ELF-1 (cell line): ENCODE measurements at regions not wholly inside any gene's neighbourhood (a gene's known extent, or its start where the extent isn't known, plus 50 kb on each side); places are given as distances from the start of the nearest gene placed in this dataset.
"Not testable (repeated sequence)": the region's sequence is repeated elsewhere in the genome, so short reads cannot be mapped to it uniquely, and the experiment has no call there.

ENCODE experiments used
- DNase-seq: peaks from one replicate; pipeline ENCODE4 v3.0.0-alpha.2; 2016; ENCODE audit warnings: low read depth, low spot score

DNA sequence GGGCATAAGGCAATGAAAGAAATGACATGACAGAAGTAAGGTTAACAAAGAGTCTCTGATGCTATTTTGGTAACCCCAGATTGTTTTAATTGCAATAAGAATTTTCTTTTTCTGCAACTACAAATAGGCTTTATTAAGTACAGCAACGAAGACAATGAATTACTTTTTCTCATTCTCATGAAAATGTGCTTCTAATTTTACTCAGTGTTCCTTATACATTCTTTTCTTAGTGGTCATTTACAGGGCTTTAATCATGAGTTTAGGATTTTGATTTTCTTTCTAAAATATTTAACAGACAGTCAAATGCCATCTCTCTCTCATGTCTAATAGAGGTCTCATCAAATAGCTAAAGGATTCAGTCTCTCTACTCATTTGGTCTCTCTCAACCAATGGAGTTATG is 452.1 kb downstream of the RAP2B start:
- no peak for DNase-seq

DNA sequence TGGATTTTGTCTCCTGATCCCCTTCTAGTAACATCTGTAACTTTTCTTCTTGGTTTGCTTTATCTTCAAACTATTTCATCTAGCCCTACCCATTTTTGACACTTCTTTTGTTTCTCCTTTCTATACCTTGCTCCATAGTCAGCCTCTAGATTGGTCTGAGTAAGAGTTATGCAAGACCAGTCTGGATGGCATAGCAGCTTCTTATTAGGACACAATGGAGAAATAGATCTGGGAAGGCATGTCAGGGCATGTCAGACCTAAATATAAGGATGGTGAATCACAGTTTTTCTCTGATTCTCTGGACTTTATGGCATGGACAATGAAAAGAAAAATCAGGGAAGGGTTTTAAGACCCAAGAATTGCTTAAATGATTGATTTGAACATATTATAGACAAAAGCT is 452.5 kb downstream of the RAP2B start:
- no peak for DNase-seq

DNA sequence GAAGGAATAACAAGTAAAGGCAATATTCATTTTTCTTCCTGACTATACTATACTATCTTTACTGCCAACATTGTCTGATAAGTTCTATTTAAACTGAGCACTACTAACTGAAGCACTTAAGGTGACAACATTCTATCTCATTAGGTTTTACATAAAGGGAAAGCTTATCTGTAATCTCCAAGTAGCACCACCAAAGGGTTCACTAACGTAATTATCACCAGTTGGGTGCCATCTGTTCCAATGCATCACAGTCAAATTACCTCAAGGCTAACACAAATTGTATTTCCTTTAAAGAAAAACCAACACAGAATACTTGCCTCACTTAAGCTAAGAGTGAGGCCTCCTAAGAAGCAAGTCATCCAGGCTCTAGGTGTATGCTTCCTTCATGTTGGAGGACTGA is 453.8 kb downstream of the RAP2B start:
- no peak for DNase-seq

DNA sequence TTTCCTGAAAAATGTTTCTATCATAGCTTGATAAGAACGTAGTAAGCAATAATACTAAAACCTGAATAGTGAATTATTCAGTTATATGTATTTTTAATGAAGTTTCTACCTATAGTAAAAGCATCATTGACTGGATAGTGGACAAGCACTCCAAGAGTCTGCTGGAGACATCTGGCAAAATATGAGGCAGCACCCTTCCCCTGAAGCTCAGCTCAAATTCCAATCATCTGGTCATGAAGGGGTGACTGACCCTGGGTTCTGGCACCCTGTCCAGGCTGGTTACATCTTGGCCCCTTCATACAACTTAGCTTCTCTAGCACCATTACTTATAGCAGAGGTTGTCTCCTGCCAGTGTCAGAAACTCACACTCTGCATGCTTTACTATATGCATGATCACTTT is 455.4 kb downstream of the RAP2B start:
- DNase-seq, result no peak

DNA sequence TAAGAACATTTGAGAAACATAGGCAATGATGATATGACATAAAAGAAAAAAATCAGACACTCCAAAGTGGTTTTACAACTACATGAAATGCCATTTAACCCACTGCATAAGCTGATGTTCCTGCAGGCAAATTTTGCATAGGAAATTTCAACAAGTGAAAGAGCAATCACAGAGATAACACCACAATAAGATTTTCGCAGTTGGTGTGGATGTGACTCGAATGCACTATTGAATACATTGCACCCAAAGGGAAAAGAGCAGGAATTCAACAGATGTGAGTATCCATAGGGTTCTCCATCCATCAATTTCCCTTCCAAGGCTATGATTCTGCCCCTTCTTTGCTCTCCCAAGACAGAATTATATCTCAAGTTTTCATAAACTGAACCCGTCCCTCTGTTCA is 456.1 kb downstream of the RAP2B start:
- no peak for DNase-seq

DNA sequence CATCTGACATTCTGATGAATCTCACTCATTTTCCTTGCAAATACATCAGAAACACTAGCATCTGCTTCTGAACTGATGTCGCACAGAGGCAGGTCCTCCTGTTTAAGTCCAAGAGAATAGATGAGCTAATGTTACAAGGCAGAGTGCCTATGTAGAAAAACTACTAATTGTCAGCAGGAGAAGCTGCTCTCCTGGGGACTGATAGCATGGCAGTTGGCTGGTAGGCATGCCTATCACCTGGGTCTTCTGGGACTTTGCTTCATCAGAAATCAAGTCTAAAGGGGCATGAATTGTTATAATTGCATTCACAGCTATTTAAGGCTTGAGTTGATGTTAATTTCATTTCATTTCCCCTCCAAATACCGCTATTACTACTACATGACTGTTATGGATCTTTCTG is 457.2 kb downstream of the RAP2B start:
- DNase-seq, result no peak

DNA sequence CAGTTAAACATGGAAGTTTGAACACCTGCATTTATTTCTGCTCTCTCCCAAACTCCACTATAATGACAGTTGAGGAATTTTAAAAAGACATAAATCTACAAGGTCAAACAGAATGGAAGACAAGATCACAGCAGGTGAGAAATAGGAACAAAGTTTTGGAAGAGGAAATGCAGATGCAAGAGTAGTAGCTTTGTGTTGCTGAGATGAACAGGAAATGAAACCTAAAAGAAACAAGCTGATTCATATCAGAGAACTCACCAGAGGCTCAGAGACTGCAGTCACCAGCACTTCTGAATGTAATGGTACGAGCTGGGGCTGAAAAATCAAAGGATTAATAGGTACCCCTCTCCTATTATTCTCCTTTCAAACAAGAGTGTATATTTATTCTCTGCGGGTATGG is 459.9 kb downstream of the RAP2B start:
- DNase-seq, result no peak

DNA sequence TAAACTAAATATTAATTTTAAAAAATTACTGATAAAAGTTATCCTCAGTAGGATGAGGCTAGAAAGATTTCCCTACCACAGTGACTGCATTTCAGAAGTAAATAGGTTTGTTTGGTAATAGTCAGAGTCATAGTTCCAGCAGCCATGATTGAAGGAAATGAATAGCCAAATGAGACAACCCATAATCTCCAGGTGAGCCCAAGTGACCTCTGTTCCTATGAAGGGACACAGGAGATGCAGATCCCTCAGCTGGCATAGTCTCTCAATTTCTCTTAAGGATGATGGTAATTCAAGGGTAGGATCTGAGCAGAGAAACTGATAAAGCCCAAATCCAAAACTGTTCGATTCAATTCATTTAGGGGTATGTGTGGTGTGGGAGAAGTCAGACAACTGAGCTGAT is 461.8 kb downstream of the RAP2B start:
- no peak for DNase-seq

DNA sequence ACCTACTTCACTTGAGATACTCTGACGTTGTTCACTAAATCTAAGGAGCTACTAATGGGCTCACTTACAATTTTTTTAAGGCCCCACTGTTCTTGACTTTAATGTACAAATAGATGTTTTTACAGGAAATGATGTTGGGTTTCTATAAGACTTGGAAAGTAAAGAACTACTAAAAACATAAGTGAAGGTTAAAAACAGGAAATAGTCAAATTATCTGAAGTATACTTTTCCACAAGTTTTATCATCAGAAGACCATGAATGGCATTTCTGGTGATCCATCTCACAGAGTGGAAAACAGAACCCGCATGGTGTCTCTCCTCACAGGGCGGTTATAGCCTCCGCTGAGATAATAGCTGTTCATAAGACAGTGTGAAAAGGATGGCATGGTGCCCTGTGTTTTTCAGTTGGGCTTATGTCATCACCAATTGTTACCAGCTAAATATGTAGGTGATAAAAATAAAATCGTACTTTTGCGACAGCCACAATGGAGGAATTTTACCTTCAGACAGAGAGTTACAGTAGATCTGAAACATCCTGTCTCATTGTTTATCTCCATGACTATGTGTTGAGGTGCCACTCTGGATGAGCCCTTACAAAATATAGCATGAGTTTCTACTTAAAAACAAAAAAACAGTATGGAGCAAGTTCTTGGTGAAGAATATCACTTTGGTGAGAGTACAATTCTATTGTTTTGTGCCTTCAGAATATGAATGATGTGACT is 462.4 kb downstream of the RAP2B start:
- no peak for DNase-seq

DNA sequence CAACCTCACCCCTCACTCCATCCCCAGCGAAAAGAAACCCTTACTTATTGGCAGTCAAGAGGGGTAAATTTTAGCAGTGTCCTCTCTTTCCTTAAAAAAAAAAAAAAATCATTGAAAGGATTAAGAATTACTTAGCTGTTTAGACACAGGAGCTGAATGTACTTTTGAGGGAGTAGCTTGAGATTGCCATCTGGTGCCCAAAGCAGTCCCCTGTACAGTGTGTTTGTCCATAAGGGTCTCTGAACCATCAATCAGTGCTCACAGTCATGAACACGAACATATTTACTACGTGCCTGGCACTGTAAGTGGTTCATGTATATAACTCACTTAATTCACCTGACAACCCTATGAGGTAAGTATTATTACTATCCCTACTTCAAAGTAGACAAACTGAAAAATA is 463.5 kb downstream of the RAP2B start:
- no peak for DNase-seq

DNA sequence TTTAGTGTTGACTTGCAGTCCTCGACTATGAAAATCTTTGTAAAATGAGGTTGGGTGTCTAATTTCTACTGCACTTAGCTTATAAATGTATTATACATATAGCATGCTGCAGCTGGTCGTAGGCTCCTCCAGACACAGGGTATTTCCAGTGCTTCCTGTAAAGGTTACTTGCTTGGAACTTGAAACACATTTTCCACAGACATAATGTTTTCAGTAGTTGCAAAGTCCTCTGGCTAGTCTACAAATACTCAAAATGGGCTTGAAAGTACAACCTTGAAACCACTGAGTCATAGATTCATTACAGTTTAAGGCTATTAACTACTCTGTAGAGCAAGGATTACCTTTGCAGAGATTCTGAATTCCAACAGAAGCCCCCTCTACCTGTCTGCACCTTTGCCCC is 464.1 kb downstream of the RAP2B start:
- DNase-seq, result no peak

DNA sequence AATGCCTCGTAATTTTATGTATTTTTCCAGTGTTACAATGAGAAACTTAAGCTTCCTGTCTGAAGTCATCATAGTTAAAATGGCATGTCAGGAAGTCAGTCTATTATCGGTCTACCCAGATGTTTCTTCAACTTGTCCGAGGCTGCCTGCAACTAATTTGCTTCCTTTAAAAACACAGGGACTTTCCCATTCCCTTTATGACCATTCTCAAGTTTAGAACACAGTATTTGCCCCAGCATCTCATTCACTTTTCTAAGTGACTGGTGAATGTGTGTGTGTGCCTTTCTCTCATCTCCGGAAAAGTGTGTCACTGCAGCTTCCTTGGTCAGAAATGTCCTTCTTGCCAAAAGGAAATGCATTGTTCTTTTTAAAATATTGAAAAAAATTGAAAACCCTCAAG is 466.6 kb downstream of the RAP2B start:
- DNase-seq, result no peak

DNA sequence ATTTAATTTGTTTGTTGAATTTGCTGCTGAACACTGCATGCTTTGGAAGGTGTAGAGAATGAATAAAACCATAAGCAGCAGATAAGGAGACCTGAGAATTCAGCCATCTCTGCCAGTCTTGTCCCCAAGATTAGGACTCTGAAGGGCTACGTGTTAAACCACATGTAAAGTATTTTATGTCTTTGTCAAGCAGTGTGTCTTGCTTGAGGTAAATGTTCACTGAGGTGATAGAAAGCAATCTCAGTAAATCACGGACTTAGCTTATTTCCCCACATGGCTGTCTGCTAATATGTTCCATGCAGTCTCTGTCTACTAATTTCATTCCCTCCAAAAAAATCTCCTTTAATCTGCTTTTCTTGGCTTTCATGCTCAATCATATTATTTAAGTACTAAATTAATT is 467.1 kb downstream of the RAP2B start:
- DNase-seq, result no peak

DNA sequence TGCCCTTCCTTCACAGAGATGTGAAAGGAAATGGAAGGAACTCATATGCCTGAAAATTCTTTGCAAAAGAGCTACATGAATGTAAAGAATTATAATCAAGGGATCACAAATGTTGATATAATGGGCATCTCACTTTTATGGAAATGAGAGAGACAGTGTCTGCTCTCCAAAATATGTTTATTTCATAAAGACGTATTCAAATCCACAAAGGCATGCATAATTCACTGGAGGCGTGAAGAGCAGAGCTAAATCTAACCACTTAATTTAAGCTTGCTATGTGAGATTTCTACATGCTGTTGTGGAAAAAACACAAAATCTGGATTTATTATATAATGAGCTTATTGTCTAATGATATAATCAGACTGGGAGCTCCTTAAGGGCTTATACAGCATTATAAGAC is 469.1 kb downstream of the RAP2B start:
- no peak for DNase-seq

DNA sequence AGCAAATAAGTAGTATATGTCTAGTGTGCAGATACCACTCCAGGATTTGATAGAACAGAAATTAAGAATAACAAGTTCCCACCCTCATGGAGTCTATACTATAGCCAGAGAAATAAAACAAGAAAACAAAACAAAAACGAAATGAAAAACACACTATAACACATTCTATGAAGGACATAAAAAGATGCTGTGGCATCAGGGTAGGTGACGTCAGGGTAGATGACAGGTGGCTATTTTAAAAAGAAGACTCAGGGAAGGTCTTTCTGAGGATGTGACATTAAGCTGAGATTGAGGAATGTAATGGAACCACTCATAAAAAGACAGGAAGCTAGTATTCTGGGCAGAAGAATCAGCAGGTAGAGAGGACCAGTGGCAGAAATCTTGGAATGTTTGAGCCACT is 469.6 kb downstream of the RAP2B start:
- DNase-seq, result no peak

DNA sequence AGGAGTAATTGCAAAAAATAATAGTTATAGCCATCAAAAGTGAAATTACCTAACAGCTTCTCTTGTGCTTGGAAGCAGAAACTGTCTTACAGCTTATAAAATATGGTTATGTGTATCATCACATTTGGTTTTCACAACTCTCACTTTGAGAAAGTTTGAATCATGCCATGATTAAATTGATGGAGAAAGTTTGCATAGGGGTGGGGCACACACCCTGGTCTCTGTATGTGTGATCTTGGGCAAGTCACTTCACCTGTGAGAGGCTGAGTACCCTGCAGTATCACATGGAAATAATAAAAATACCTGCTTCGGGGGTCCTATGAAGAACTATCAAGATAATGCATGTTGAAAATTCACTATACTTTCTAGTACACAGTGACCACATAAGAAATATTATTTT is 471.4 kb downstream of the RAP2B start:
- DNase-seq, result no peak

DNA sequence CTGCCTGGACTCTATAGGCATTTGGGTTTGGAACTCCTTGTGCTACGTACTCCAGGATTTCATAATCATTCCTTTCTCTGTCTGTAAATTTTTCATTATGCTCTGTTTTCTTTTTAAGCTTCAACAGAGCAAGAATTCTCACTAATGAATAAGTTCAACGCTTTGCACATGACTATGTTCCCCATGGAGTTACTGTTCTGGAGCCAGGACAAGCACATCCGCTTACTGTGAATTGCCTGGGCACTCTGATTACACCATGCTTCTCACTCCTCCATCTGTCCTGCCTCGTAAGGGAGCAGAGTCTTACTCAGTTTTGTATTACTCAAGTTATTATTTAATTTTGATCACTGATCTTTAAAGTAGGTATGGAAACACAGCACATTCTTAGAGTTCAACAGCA is 472.7 kb downstream of the RAP2B start:
- no peak for DNase-seq

DNA sequence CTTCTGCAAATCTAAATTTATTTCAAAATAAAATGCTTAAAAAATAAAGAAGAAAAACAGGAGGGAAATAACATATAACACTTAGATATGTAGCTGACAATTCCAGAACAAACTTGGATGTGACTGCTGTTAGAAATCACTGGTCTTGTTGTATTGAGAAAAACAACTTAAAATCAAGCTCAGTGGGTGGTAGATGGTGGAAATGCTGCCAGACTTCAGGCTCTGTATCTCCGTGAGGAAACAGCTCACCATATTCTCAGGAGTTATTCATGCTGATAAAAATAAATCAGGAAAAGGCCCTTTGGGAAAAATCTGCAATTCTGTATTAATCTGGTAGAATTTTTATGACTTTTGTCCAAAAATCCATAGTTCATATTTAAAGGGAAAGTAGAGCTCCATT is 477.6 kb downstream of the RAP2B start:
- DNase-seq, result no peak

DNA sequence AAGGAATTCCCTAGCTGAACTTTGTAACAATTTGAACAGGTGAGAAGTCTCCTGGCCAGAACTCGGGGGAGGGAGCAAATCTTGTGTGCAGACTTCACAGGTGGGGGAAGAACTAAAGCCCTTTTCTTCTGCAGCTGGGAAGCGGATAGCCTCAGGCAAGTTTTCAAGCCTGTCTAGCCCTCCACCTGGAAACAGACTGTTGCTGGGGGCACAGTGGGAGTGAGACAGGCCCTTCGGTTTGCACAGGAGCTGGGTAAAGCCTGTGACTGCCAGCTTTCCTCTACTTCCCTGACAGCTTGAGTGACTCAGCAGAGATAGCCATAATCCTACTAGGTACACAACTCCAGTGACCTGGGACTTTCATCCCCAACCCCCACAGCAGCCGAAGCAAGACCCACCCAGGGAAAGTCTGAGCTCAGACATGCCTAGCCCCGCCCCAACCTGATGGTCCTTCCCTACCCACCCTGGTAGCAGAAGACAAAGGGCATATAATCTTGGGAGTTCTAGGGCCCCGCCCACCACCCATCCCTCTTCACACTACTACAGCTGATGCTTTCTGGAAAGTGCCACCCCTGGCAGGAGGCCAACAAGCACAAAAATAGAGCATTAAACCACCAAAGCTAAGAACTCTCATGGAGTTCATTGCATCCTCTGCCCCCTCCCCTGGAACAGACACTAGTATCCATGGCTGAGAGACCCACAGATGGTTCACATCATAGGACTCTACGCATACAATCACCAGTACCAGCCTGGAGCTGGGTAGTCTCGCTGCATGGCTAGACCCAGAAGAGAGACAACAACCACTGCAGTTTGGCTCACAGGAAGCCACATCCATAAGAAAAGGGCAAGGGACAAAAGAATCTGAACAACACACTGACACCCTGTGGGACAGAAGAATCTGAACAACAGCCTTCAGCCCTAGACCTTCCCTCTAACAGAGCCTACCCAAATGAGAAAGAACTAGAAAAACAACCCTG is 479.0 kb downstream of the RAP2B start:
- DNase-seq, result peak; percentile 80

DNA sequence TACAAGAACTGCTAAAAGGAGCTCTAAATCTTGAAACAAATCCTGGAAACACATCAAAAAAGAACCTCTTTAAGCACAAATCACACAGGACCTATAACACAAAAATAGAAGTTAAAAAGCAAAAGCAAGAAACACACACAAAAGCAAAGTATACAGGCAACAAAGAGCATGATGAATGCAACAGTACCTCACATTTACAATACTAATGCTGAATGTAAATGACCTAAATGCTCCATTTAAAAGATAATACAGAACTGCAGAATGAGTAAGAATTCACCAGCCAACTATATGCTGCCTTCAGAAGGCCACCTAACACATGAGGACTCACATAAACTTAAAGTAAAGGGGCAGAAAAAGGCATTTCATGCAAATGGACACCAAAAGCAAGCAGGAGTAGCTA is 478.6 kb upstream of the ARHGEF26 start:
- not testable (repeated sequence) for DNase-seq

DNA sequence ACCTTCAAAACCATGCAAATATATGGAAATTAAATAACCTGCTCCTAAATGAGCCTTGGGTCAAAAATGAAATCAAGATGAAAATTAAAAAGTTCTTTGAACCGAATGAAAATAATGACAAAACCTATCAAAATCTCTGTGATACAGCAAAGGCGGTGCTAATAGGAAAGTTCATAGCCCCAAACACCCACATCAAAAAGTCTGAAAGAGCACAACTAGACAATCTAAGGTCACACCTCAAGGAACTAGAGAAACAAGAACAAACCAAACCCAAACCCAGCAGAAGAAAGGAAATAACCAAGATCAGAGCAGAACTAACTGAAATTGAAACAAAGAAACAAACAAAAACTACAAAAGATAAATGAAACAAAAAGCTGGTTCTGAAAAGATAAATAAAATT is 477.7 kb upstream of the ARHGEF26 start:
- DNase-seq, result not testable (repeated sequence)

DNA sequence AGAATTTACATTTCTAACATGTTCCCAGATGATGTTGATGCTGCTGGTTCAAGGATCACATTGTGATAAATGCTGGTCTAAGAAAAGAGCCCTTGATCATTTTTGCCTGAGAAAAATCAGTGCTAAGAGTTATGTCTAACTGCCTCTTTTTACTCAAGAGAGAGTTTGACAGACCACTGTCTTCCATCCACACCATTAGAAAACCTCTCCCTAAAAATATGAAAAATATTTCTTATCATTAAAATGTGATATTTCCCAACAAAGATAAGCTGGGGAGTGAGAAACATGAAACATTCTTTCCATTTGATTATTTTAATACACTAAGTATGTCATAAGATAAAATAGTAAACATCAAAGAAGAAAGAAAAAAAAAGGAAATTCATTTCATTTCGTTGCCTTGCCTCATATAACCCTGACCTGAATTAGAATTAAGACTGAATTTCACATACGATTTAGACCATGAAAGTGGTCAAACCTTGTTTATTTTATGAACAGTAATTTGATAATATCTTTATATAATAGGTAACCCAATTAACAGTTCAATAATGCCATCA is 471.8 kb upstream of the ARHGEF26 start:
- DNase-seq, result no peak

DNA sequence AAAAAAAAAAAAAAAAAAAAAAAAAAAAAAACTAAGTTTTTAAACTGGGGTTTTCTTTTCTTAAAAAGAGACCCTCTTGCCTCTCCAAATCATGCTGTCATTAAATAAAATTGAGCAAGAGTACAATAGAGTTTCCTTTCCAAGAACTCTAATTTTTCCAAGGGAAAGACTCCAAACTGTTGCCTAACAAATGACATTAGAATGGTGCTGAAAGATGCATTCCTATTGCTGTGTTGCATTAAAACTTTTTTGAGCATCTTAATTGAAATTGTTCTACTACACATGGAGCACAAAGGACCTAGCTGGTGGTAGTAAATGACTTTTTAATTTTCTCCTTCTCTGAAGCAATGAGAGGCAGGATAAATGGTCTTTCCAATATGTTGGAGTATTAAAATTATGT is 469.1 kb upstream of the ARHGEF26 start:
- no peak for DNase-seq
